Right kidney (tissue), 1 donor: ENCODE measurements at regions not wholly inside any gene's neighbourhood (a gene's known extent, or its start where the extent isn't known, plus 50 kb on each side); places are given as distances from the start of the nearest gene placed in this dataset.

Experiments
- DNase-seq: peaks from one replicate; pipeline ENCODE4 v3.0.0-alpha.2; 2016

DNA sequence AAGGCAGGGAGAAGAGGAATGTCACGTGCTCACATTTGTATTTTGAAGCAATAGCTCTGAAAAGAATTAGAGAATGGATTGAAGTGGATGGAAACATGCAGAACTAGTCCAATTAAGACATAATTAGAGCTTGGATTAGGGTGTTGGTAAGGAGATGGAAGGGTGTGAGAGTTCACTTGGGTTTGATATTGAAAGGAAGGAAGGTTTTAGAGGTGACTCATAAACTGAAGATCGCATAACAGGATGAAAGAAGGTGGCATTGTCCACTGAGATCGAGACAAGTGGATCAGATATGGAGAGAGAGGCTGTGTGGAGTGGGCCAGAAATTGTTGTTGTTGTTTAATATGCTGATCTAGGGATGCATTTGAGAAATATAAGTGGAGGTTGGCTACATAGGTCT lies 244.0 kb upstream of the SMIM31 start:
- no peak for DNase-seq

- no peak for DNase-seq
These were observed 241.8 kb upstream of the SMIM31 start for GRCh38 chr4:164512124-164512523.

- DNase-seq, result no peak
These were observed 239.2 kb upstream of the SMIM31 start for GRCh38 chr4:164514765-164515164.

DNA sequence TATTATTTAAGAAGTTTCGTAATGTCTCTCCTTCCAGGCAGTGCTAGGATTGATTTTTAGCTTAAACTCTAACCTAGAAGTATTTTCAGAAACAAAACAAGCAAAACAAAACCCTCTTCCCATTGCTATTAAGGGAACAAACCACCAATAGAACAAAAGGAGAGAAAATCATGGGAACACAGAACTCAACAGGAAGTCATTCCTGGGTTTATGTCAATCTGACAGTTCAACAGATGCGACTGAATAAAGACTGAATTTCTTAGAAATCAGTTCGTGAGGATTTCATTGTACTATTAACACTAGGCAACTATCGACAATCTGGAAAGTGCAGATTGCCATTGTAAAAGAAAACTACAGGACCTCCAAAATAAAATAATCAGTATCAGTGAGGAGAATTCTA lies 229.1 kb upstream of the SMIM31 start:
- DNase-seq, result no peak

DNA sequence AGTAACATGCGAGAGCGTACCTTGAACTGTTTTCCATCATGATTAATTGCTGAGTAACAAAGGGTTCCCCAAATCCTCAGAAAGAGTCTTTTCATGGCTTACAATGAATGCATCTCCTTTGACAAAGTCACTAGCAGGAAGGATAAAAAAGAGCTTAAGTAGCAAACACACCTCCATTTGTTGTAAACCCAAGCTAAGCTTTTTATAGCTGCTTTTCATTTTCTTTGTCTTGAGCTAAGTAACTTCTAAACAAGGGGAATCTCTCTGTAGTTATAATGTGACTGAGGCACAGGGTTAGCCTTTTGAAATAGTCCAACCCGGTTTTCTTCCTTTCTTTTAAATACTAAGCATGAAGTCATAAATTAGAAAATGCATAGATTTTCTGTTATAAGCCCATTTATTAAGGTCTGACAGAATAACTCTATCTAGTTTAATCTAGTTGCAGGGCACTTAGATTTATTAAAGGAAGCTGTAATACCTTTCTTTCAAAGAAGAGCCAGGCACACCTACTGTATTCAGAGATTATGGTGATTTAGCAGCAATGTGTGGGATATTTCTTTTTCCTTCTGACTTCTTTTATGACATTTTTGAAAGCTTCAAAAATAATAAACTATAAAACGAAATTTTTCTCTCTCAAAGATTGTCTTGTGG lies 226.9 kb upstream of the SMIM31 start:
- DNase-seq, result no peak

- no peak for DNase-seq
These were observed 224.9 kb upstream of the SMIM31 start for GRCh38 chr4:164529058-164529457.

DNA sequence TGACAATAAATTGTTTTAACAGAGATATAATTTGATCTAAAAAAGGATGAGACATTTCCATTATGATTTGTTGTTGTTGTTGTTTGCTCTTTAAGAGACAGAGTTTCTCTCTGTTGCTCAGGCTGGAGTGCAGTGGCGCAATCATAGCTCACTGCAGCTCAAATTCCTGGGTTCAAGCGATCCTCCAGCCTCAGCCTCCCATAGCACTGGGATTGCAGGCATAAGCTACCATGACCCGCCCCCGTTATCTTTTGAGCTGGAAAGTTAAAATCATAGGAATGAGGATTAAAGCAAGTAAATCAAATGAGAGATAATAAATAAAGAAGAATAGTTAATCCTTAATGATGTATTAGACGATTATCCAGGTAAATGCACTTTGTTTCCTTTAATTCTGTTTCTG lies 224.4 kb upstream of the SMIM31 start:
- no peak for DNase-seq

- no peak for DNase-seq
These were observed 222.6 kb upstream of the SMIM31 start for GRCh38 chr4:164531336-164531735.

DNA sequence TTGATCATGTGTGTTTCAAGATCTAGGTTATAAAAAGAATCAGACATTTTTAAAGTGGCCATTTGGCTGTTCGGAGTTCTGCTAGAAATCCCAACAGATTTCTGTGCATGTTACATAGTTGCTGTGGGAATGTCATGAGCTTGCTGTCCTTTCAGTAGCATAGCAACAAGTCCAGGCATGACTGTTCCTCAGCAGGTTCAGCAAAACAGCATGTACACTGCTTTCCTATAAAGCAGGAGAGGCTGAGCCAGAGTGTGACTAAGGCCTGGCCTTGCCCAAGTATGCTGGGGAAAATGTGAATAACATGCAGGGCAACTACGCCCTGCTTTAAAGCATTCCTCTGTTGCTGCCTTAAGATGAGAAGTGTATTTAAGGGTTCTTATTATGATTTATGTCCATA lies 217.1 kb upstream of the SMIM31 start:
- DNase-seq, result no peak

- no peak for DNase-seq
These were observed 215.8 kb upstream of the SMIM31 start for GRCh38 chr4:164538097-164538496.

- no peak for DNase-seq
These were observed 212.9 kb upstream of the SMIM31 start for GRCh38 chr4:164540987-164541386.

- DNase-seq, result no peak
These were observed 211.5 kb upstream of the SMIM31 start for GRCh38 chr4:164542431-164542830.

DNA sequence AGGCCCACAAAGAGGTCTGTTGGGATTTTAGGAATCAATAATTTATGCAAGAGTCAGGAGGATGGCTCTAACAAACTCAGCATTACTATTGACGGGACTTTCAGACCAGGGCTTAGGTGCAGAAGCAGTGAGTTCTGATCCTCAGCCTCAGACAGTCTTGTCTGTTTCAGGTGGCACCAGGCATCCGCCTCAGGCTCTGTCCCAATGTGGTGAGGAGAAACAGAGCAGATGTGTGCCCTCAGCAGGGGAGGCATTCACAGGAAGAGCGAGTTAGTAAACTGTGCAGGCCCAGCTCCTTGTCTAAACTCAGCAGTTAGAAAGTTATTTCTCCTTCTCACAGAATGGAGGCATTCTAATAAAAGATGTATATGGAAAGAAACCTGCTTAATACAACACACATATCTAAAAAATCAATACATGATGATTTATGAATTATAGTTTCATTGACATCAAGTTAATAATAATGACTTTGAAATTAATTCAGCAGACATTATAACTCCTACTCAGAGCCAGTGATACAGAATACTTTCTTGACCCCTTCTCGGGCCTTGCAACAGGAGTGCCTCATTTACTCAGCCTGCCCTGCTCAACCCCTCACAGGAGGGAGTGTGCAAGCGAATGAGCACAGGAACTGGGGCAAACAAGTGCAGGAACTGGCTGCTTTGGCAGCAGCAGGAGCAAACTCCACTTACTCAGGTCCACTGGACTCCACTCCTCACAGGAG lies 202.8 kb upstream of the SMIM31 start:
- DNase-seq, result no peak

DNA sequence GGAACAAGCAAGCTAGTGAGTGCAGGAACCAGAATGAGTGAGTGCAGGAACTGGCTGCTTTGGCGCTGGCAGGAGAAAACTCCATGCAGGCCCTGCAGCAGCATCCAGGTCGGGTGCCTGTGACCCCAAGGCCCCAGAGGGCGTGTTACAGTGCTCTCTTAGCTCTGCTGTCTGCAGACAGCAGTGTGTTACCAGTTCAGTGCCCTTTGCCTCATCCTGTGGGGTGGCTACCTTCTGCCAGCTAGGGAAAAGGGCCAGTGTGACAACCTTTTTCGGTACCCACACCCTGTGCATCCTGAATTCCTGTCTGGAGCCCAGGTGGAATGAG lies 202.3 kb upstream of the SMIM31 start:
- no peak for DNase-seq

GRCh38 chr4:164571593-164572390 lies 182.1 kb upstream of the SMIM31 start:
- no peak for DNase-seq

DNA sequence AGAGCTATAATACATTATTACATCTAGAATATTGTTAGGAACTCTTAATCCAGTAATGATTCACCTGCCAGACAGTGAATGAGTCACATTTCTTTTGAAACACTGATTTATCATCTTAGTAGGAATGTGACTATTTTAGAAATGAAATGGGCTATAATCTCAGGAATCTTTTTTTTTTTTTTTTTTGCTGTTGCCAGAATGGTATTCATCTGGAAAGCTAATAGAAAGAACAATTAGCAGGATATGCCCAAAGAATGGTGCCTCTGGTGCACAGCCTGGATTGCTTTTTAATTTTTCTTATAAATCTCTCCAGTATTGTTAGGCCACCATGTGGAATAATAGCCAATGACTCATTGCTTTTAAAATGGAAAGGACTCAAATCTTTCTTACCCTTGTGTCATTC lies 181.1 kb upstream of the SMIM31 start:
- no peak for DNase-seq

DNA sequence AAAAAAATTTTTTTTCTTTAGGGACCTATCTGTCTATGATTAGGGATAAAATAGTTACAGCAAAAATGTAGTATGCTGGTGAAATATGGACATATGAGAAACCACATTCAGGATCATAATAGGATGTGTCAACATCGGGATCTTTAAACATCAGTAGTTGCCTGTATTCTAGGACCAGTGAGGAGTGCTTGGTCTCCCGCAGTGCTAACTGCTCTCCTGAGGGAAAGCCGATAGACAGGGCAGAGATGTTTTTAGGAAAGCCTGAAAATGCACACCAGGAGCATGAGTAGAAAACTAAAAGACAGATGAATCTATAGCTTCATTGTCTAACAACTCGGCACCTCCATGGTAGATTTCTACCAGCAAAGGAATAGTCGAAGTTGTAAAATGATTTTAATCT lies 178.1 kb upstream of the SMIM31 start:
- no peak for DNase-seq

DNA sequence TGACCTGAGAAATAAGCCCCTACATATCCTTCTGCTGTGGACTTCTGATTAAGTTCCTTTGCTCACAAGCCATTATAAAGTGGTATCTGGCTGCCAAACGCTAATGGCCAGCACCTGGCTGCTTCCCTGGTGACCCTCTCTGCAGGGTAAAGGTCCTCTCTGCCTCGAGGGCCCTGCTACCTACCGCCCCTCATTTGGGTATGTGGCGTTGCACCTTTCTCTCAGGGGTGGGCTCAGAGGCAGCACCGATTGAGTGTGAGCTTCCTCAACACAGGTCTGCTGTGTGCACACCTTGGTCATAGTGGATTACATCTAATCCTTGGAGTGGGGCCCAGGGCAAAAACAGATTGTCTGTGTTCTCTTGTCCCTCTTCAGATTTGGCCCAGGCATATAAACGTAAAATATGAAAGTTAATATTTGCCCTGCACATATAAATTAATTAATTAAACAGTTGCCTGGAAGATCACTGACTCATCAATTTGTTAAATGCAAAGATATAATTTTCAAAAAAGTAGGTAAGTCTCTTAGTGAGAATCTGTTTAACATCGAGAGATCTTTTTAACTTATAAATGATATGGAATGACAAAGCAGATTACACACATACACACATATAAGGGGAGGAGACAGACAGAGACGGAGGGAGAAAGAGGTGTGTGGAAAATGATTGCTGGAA lies 174.5 kb upstream of the SMIM31 start:
- no peak for DNase-seq

DNA sequence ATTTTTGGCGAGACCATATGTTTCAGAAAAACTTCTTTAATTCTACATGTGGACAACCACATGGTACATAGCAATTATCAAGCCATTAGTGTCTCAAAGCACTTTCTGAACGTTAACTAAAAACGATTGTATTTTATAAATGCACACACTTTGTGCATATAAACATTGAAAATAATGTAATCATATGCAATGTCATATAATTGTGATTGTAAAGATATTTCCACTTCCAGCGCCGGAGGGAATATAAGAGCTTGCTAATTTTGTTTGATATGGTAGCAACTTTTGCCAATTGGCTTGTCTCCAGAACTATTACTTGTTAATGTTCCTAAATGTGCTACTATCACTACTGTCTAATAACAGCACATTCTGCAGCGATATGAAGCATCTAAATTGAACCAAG lies 162.3 kb upstream of the SMIM31 start:
- DNase-seq, result no peak

- DNase-seq, result no peak
These were observed 158.2 kb upstream of the SMIM31 start for GRCh38 chr4:164595751-164596150.

GRCh38 chr4:164596318-164596878 lies 157.5 kb upstream of the SMIM31 start:
- DNase-seq, result no peak

DNA sequence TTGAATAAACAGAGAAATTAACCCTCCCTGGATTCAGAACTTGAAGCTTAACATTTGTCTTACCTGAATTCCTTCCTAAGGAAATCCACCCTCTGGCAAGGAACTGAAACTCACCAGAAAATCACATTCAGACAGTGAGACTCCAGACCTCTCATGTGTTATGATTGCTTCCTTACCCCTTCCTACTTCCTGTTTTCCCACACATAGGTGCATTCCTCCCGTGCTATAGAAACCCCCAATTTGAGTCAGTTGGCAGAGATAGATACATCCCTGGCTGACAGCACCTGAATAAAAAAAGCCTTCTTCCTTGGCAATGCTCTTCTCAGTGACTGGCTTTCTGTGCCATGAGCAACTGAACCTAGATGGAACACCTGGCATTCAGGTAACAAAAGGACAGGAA lies 157.0 kb upstream of the SMIM31 start:
- DNase-seq, result no peak

GRCh38 chr4:164601653-164602052 lies 152.3 kb upstream of the SMIM31 start:
- no peak for DNase-seq
